IMR-90 (cell line): ENCODE measurements at regions not wholly inside any gene's neighbourhood (a gene's known extent, or its start where the extent isn't known, plus 50 kb on each side); places are given as distances from the start of the nearest gene placed in this dataset.
A peak's percentile ranks its signal among the peaks of the same experiment; 100 is the strongest.

Experiments
- ATAC-seq: fragments of 200-7000 bp; cut with Tn5 transposase; 2 replicates; pipeline ENCODE4 v1.9.1; 2020; ENCODE audit warnings: low read depth, mild to moderate bottlenecking, moderate library complexity
- BruUV-seq: library from RNA; stranded (reverse); fragments of 400-500 nt; replicated peaks from 2 replicates; lab custom pipeline; 2021; lab: Mats Ljungman, UMichigan
- CTCF ChIA-PET: fragments of 300-600 bp; formaldehyde crosslinking; extraction: SDS; loops from one replicate; lab custom pipeline; 2021; ENCODE audit warnings: antibody characterized with exemption; lab: Yijun Ruan, JAX
- POLR2A ChIA-PET: fragments of 300-600 bp; sonication (Branson Sonifier 250); formaldehyde crosslinking; loops from one replicate; lab custom pipeline; 2022; ENCODE audit warnings: antibody characterized with exemption; ENCODE audit not compliant: unreplicated experiment; lab: Charles Lee
- DNase-seq: peaks from one replicate; pipeline ENCODE4 v3.0.0; 2013
- H2AFZ ChIP-seq: replicated peaks from 2 replicates; pipeline ENCODE3; 2013; ENCODE audit warnings: low read length, mild to moderate bottlenecking; ENCODE audit not compliant: poor library complexity
- H2AK5ac ChIP-seq: 2 replicates; pipeline ENCODE4 v1.6.1; 2013; ENCODE audit warnings: low read depth, low read length, inconsistent platforms
- H2AK9ac ChIP-seq: replicated peaks from 2 replicates; pipeline ENCODE3; 2013; ENCODE audit warnings: mild to moderate bottlenecking, low read depth, low read length, moderate library complexity; ENCODE audit not compliant: poor library complexity
- H2BK120ac ChIP-seq: 2 replicates; pipeline ENCODE4 v1.6.1; 2013; ENCODE audit warnings: low read depth, low read length, inconsistent platforms
- H2BK15ac ChIP-seq: 3 replicates; pipeline ENCODE4 v1.6.1; 2013; ENCODE audit warnings: low read depth, low read length, inconsistent platforms
- H2BK20ac ChIP-seq: 2 replicates; pipeline ENCODE4 v1.6.1; 2013; ENCODE audit warnings: low read depth, mild to moderate bottlenecking, inconsistent platforms, low read length, moderate library complexity
- H2BK5ac ChIP-seq: 2 replicates; pipeline ENCODE4 v1.6.1; 2013; ENCODE audit warnings: mild to moderate bottlenecking, low read depth, low read length, inconsistent platforms; ENCODE audit not compliant: poor library complexity, severe bottlenecking
- H3K14ac ChIP-seq: replicated peaks from 2 replicates; pipeline ENCODE4 v1.6.1; 2013; ENCODE audit warnings: low read depth, low read length, inconsistent platforms
- H3K18ac ChIP-seq: 2 replicates; pipeline ENCODE4 v1.6.1; 2013; ENCODE audit warnings: low read depth, low read length, control low read depth
- H3K23ac ChIP-seq: 2 replicates; pipeline ENCODE4 v1.6.1; 2013; ENCODE audit warnings: low read depth, low read length, inconsistent platforms
- H3K27ac ChIP-seq: 2 replicates; pipeline ENCODE4 v1.5.1; 2013; ENCODE audit warnings: mild to moderate bottlenecking, control low read depth, low read length; ENCODE audit not compliant: insufficient read depth
- H3K27me3 ChIP-seq: 2 replicates; pipeline ENCODE4 v1.6.1; 2013; ENCODE audit warnings: low read length; ENCODE audit not compliant: control insufficient read depth, insufficient read depth
- H3K36me3 ChIP-seq: 2 replicates; pipeline ENCODE4 v1.6.1; 2013; ENCODE audit warnings: low read length, mixed read lengths; ENCODE audit not compliant: control insufficient read depth, insufficient read depth
- H3K4ac ChIP-seq: 2 replicates; pipeline ENCODE4 v1.6.1; 2013; ENCODE audit warnings: low read depth, low read length, inconsistent platforms
- H3K4me1 ChIP-seq: 2 replicates; pipeline ENCODE4 v1.6.1; 2013; ENCODE audit warnings: low read length, mixed read lengths; ENCODE audit not compliant: control insufficient read depth, insufficient read depth
- H3K4me2 ChIP-seq: 2 replicates; pipeline ENCODE4 v1.6.1; 2013; ENCODE audit warnings: low read depth, mild to moderate bottlenecking, control low read depth, low read length, moderate library complexity
- H3K4me3 ChIP-seq: 2 replicates; pipeline ENCODE4 v1.5.1; 2013; ENCODE audit warnings: low read depth, mild to moderate bottlenecking, control low read depth, low read length, moderate library complexity; ENCODE audit not compliant: insufficient read depth
- H3K56ac ChIP-seq: 2 replicates; pipeline ENCODE4 v1.6.1; 2013; ENCODE audit warnings: low read length, inconsistent platforms; ENCODE audit not compliant: insufficient read depth; ENCODE audit errors: extremely low read depth
- H3K79me1 ChIP-seq, 2 experiments: 2 replicates each; pipeline ENCODE4 v1.6.1; 2013; ENCODE audit warnings: low read length in 2 of 2, inconsistent platforms in 1 of 2, low read depth in 1 of 2
- H3K9ac ChIP-seq: 2 replicates; pipeline ENCODE4 v1.6.1; 2013; ENCODE audit warnings: low read depth, low read length, control low read depth
- H3K9me1 ChIP-seq: 2 replicates; pipeline ENCODE4 v1.6.1; 2013; ENCODE audit warnings: low read length, inconsistent platforms; ENCODE audit not compliant: insufficient read depth
- H3K9me3 ChIP-seq: 2 replicates; pipeline ENCODE4 v1.6.1; 2013; ENCODE audit warnings: low read length; ENCODE audit not compliant: control insufficient read depth, insufficient read depth
- H4K20me1 ChIP-seq: 2 replicates; pipeline ENCODE4 v1.6.1; 2013; ENCODE audit warnings: low read length, inconsistent platforms; ENCODE audit not compliant: insufficient read depth
- H4K5ac ChIP-seq: 2 replicates; pipeline ENCODE4 v1.6.1; 2013; ENCODE audit warnings: mild to moderate bottlenecking, low read depth, low read length, control low read depth
- H4K8ac ChIP-seq, 2 experiments: 2 replicates each; pipeline ENCODE4 v1.6.1; 2013; ENCODE audit warnings: low read depth in 2 of 2, low read length in 2 of 2, control low read depth in 1 of 2, inconsistent platforms in 1 of 2
- H4K91ac ChIP-seq: 2 replicates; pipeline ENCODE4 v1.6.1; 2013; ENCODE audit warnings: low read depth, low read length, inconsistent platforms; ENCODE audit not compliant: insufficient read depth
- BHLHE40 ChIP-seq: fragments of 150-350 bp; IDR thresholded peaks from 2 replicates; pipeline ENCODE4 v1.6.1; 2016; ENCODE audit warnings: mild to moderate bottlenecking, low read depth, low read length
- CEBPB ChIP-seq: IDR thresholded peaks from 2 replicates; pipeline ENCODE4 v1.6.1; 2012; ENCODE audit warnings: low read depth, low read length, improper control_type of control experiment
- CHD1 ChIP-seq: IDR thresholded peaks from 2 replicates; pipeline ENCODE4 v1.6.1; 2012; ENCODE audit warnings: low read depth, low read length, improper control_type of control experiment
- CTCF ChIP-seq: conservative IDR thresholded peaks from 2 replicates; pipeline ENCODE4 v1.5.1; 2012; ENCODE audit warnings: mild to moderate bottlenecking, low read depth, low read length, improper control_type of control experiment
- ELK1 ChIP-seq: fragments of 150-350 bp; IDR thresholded peaks from 2 replicates; pipeline ENCODE4 v1.6.1; 2016; ENCODE audit warnings: low read depth, mild to moderate bottlenecking, low read length, moderate library complexity, borderline replicate concordance
- FOS ChIP-seq: fragments of 150-350 bp; IDR thresholded peaks from 2 replicates; pipeline ENCODE4 v1.6.1; 2016; ENCODE audit warnings: low read depth, low read length
- MAFK ChIP-seq: IDR thresholded peaks from 2 replicates; pipeline ENCODE4 v1.6.1; 2012; ENCODE audit warnings: low read depth, low read length, improper control_type of control experiment
- MAZ ChIP-seq: IDR thresholded peaks from 2 replicates; pipeline ENCODE4 v1.6.1; 2012; ENCODE audit warnings: low read depth, mild to moderate bottlenecking, low read length, improper control_type of control experiment, moderate library complexity, borderline replicate concordance
- MXI1 ChIP-seq: IDR thresholded peaks from 2 replicates; pipeline ENCODE4 v1.6.1; 2012; ENCODE audit warnings: low read depth, mild to moderate bottlenecking, low read length, moderate library complexity, borderline replicate concordance
- NFE2L2 ChIP-seq: fragments of 150-350 bp; IDR thresholded peaks from 2 replicates; pipeline ENCODE4 v1.6.1; 2016; ENCODE audit warnings: low read depth, mild to moderate bottlenecking, low read length
- POLR2A ChIP-seq: IDR thresholded peaks from 2 replicates; pipeline ENCODE4 v1.6.1; 2012; ENCODE audit warnings: mild to moderate bottlenecking, low read depth, low read length
- RAD21 ChIP-seq: IDR thresholded peaks from 2 replicates; pipeline ENCODE4 v1.6.1; 2012; ENCODE audit warnings: low read length, improper control_type of control experiment
- RCOR1 ChIP-seq: IDR thresholded peaks from 2 replicates; pipeline ENCODE4 v1.6.1; 2012; ENCODE audit warnings: mild to moderate bottlenecking, low read length, improper control_type of control experiment; ENCODE audit not compliant: insufficient replicate concordance
- RFX5 ChIP-seq: IDR thresholded peaks from 2 replicates; pipeline ENCODE4 v1.8.0; 2012; ENCODE audit warnings: low read depth, mild to moderate bottlenecking, low read length, moderate library complexity
- SMC3 ChIP-seq: fragments of 150-350 bp; IDR thresholded peaks from 2 replicates; pipeline ENCODE4 v1.6.1; 2016; ENCODE audit warnings: low read depth, mild to moderate bottlenecking, antibody characterized with exemption, low read length, moderate library complexity
- USF2 ChIP-seq: fragments of 150-350 bp; IDR thresholded peaks from 2 replicates; pipeline ENCODE4 v1.6.1; 2017; ENCODE audit warnings: mild to moderate bottlenecking, antibody characterized with exemption, low read length, low read depth
- WGBS, 2 experiments: methylation state at CpG; one replicate each; pipeline versions ENCODE4 v1.1.5 to v1.1.7; 2013; ENCODE audit warnings: missing lambda C conversion rate in 2 of 2; ENCODE audit not compliant: insufficient read length in 1 of 2; ENCODE audit errors: extremely low coverage in 2 of 2; 5-methylcytosine and 5-hydroxymethylcytosine counted together
- dilution Hi-C: fragments of 300-500 bp; cut with HindIII; formaldehyde crosslinking; loops from one replicate; pipeline ENCODE4 v1.14.3; 2018; ENCODE audit warnings: low sequenced_read_pairs; ENCODE audit not compliant: unreplicated experiment
- in situ Hi-C: fragments of 300-500 bp; cut with MboI; formaldehyde crosslinking; loops from 3 replicates; pipeline ENCODE4 v1.14.3; 2019; ENCODE audit warnings: low sequenced_read_pairs, inconsistent platforms, mixed read lengths
- intact Hi-C: fragments of 100-400 bp; cut with micrococcal nuclease; formaldehyde crosslinking; loops from 2 replicates; pipeline ENCODE4 v1.10.0; 2022

GRCh38 chr1:56149761-56150160, 429.6 kb downstream of the PLPP3 start:
- no peak for ATAC-seq
- Histone ChIP-seq H3K79me1 (no peaks in the 10 kb centered on the region), H4K5ac (no peak overlapping the region), H2AK5ac (no peak overlapping the region), H3K23ac (no peak overlapping the region), H3K56ac (no peak overlapping the region), H2AK9ac (no peak overlapping the region), H3K27me3 (no peaks in the 10 kb centered on the region), H4K20me1 (no peaks in the 10 kb centered on the region), H3K4me2 (no peak overlapping the region), H2BK20ac (no peak overlapping the region), H2BK120ac (no peak overlapping the region), H2AFZ (no peak overlapping the region), H4K8ac (no peak overlapping the region), H2BK5ac (no peak overlapping the region), H3K27ac (no peak overlapping the region), H3K4me1 (no peaks in the 10 kb centered on the region; the same call in 1 of the 2 replicates), H3K9me1 (no peaks in the 10 kb centered on the region), H3K14ac (no peak overlapping the region), H3K9me3 (no peaks in the 10 kb centered on the region), H3K9ac (no peak overlapping the region), H3K36me3 (no peaks in the 10 kb centered on the region), H3K4me3 (no peak overlapping the region), H3K4ac (no peak overlapping the region), H2BK15ac (no peak overlapping the region), H4K91ac (no peak overlapping the region), H3K18ac (no peak overlapping the region)
- in situ Hi-C loops (no loop called here), intact Hi-C loops (no loop called here), dilution Hi-C loops (no loop called here)
- BruUV-seq: no TSS peak
- TF ChIP-seq SMC3 (no peak), CTCF (no peak), RCOR1 (no peak), MAFK (no peak), MXI1 (no peak), RFX5 (no peak), CEBPB (no peak), FOS (no peak), BHLHE40 (no peak), NFE2L2 (no peak), MAZ (no peak), RAD21 (no peak), ELK1 (no peak), POLR2A (no peak), USF2 (no peak), CHD1 (no peak)
- 100% methylated on average over 3 of the region's 6 CpGs; no CpG with 5 or more reads in 1 of the 2 experiments for WGBS, 2 experiments
- CTCF ChIA-PET: no interaction called here
- DNase-seq: peak; percentile 26
- POLR2A ChIA-PET: no interaction called here
